GM12878 (cell line): ENCODE measurements at regions not wholly inside any gene's neighbourhood (a gene's known extent, or its start where the extent isn't known, plus 50 kb on each side); places are given as distances from the start of the nearest gene placed in this dataset.

Source experiments
- CBX3 ChIP-seq: fragments of 200-600 bp; sonication (generic); IDR thresholded peaks from 2 replicates; pipeline ENCODE4 v1.6.1; 2016; ENCODE audit warnings: low read depth, borderline replicate concordance
- EP300 ChIP-seq, 2 experiments: fragments of 150-350 bp in 1 of 2; IDR thresholded peaks; 2 replicates each; pipeline ENCODE4 v1.6.1; 2011 to 2012; ENCODE audit warnings: low read depth in 2 of 2, low read length in 2 of 2, borderline replicate concordance in 1 of 2, improper control_type of control experiment in 1 of 2, inconsistent platforms in 1 of 2; ENCODE audit not compliant: control insufficient read depth in 1 of 2
- HDAC6 ChIP-seq: fragments of 200-600 bp; sonication (generic); IDR thresholded peaks from one replicate; pipeline ENCODE4 v1.8.0; 2017; ENCODE audit warnings: antibody characterized with exemption; ENCODE audit not compliant: unreplicated experiment
- NFIC ChIP-seq: IDR thresholded peaks from 2 replicates; pipeline ENCODE4 v1.6.1; 2012; ENCODE audit warnings: low read depth, mild to moderate bottlenecking, inconsistent platforms, low read length, moderate library complexity
- POLR2AphosphoS5 ChIP-seq: IDR thresholded peaks from 2 replicates; pipeline ENCODE4 v1.6.1; 2011; ENCODE audit warnings: mild to moderate bottlenecking, low read length, inconsistent platforms
- YY1 ChIP-seq: IDR thresholded peaks from 2 replicates; pipeline ENCODE4 v1.6.1; 2011; ENCODE audit warnings: low read depth, mild to moderate bottlenecking, low read length
- TF ChIP-seq, protein P1 (sequence below), 3 experiments: IDR thresholded peaks in 2 of 3; conservative IDR thresholded peaks in 1 of 3; 2 replicates each; pipeline ENCODE4 v1.5.1; 2011; ENCODE audit warnings: low read depth in 3 of 3, low read length in 3 of 3, mild to moderate bottlenecking in 3 of 3, control low read depth in 2 of 3, moderate library complexity in 2 of 3, inconsistent platforms in 1 of 3, mixed read lengths in 1 of 3; ENCODE audit not compliant: control insufficient read depth in 2 of 3, insufficient read depth in 1 of 3; ENCODE audit errors: extremely low read depth in 1 of 3

DNA sequence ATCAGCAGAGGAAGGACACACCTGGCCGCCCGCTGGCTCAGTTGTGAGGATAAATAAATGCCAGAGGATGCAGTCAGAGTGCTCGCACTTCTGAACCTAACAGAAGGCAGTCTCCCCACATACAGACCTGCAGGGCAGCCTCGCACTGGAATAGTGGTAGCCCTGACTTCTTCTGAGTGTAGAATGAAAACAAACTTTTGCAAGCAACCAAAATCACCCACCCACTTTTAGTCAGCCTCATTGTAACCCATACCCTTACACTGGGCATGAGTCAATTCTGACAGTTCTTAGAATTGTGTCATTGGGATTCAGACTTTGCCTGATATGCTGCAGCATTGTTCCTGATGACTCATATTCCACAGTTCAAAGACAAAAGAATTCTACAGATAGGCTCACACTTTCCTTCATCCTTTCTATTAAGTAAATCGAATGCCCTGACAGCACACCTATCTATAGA lies 167.0 kb upstream of the CDK1 start:
- TF ChIP-seq NFIC: no peak
- no peak for TF ChIP-seq CBX3
- no peak for TF ChIP-seq EP300 (IDR thresholded peaks at IDR 0.05; ENCODE audit: borderline replicate concordance in 1 of 2, control insufficient read depth in 1 of 2, low read depth in 2 of 2, low read length in 2 of 2)
- TF ChIP-seq POLR2AphosphoS5: no peak
- TF ChIP-seq HDAC6: no peak
- no peak for TF ChIP-seq YY1
- TF ChIP-seq, protein P1, sequence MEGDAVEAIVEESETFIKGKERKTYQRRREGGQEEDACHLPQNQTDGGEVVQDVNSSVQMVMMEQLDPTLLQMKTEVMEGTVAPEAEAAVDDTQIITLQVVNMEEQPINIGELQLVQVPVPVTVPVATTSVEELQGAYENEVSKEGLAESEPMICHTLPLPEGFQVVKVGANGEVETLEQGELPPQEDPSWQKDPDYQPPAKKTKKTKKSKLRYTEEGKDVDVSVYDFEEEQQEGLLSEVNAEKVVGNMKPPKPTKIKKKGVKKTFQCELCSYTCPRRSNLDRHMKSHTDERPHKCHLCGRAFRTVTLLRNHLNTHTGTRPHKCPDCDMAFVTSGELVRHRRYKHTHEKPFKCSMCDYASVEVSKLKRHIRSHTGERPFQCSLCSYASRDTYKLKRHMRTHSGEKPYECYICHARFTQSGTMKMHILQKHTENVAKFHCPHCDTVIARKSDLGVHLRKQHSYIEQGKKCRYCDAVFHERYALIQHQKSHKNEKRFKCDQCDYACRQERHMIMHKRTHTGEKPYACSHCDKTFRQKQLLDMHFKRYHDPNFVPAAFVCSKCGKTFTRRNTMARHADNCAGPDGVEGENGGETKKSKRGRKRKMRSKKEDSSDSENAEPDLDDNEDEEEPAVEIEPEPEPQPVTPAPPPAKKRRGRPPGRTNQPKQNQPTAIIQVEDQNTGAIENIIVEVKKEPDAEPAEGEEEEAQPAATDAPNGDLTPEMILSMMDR (IDR thresholded peaks at IDR 0.05 in 2 of 3, conservative IDR thresholded peaks at IDR 0.05 in 1 of 3; ENCODE audit: control insufficient read depth in 2 of 3, extremely low read depth in 1 of 3, insufficient read depth in 1 of 3, low read depth in 3 of 3, low read length in 3 of 3): no peak
